ENCODE measurements at regions not wholly inside any gene's neighbourhood (a gene's known extent, or its start where the extent isn't known, plus 50 kb on each side); places are given as distances from the start of the nearest gene placed in this dataset.
"Not testable (repeated sequence)": the region's sequence is repeated elsewhere in the genome, so short reads cannot be mapped to it uniquely, and the experiment has no call there.

- TF ChIP-seq, protein P1, sequence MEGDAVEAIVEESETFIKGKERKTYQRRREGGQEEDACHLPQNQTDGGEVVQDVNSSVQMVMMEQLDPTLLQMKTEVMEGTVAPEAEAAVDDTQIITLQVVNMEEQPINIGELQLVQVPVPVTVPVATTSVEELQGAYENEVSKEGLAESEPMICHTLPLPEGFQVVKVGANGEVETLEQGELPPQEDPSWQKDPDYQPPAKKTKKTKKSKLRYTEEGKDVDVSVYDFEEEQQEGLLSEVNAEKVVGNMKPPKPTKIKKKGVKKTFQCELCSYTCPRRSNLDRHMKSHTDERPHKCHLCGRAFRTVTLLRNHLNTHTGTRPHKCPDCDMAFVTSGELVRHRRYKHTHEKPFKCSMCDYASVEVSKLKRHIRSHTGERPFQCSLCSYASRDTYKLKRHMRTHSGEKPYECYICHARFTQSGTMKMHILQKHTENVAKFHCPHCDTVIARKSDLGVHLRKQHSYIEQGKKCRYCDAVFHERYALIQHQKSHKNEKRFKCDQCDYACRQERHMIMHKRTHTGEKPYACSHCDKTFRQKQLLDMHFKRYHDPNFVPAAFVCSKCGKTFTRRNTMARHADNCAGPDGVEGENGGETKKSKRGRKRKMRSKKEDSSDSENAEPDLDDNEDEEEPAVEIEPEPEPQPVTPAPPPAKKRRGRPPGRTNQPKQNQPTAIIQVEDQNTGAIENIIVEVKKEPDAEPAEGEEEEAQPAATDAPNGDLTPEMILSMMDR (IDR thresholded peaks at IDR 0.05) = no peak
- H3K27ac Mint-ChIP-seq = no peak overlapping the region
- CTCF ChIA-PET = no interaction called here
- no peak overlapping the region for H3K4me3 Mint-ChIP-seq
- Histone ChIP-seq H3K36me3 (ENCODE audit: insufficient read depth, low read length) (no peaks in the 10 kb centered on the region), H3K4me1 (ENCODE audit: insufficient read depth, low read length) (no peaks in the 10 kb centered on the region), H3K4me3 (ENCODE audit: low read length) (no peak overlapping the region), H3K9me3 (ENCODE audit: control insufficient read depth in 1 of 2, insufficient read depth in 1 of 2, low read length in 2 of 2) (no peaks in the 10 kb centered on the region), H3K27ac (ENCODE audit: low read depth in 1 of 2, low read length in 2 of 2) (no peak overlapping the region), H3K27me3 (ENCODE audit: control insufficient read depth in 1 of 2, insufficient read depth in 2 of 2, low read length in 2 of 2) (peaks cover 0 to 3% of the 10 kb centered on the region in 2 experiments)
- POLR2A ChIA-PET = no interaction called here
- intact Hi-C loops (cut with DNase I, micrococcal nuclease) = no loop called here
- H3K4me1 Mint-ChIP-seq (ENCODE audit: low read depth) = no peaks in the 10 kb centered on the region
- H3K36me3 Mint-ChIP-seq (ENCODE audit: low read depth) = no peaks in the 10 kb centered on the region
- no peaks in the 10 kb centered on the region for H3K9me3 Mint-ChIP-seq
- DNase-seq = no peak
- H3K27me3 Mint-ChIP-seq = peaks cover 18% of the 10 kb centered on the region
- ATAC-seq (ENCODE audit: poor library complexity) = no peak
These were observed 684.6 kb downstream of the UTRN start for GRCh38 chr6:144969602-144970272.

- H3K27me3 ChIP-seq (ENCODE audit: control insufficient read depth in 1 of 2, insufficient read depth in 2 of 2, low read length in 2 of 2); H3K9me3 ChIP-seq (ENCODE audit: control insufficient read depth in 1 of 2, insufficient read depth in 1 of 2, low read length in 2 of 2); H3K4me1 Mint-ChIP-seq (ENCODE audit: low read depth); POLR2A ChIA-PET; H3K27ac ChIP-seq (ENCODE audit: low read depth in 1 of 2, low read length in 2 of 2); H3K9me3 Mint-ChIP-seq; H3K4me3 Mint-ChIP-seq; H3K4me1 ChIP-seq (ENCODE audit: insufficient read depth, low read length); H3K4me3 ChIP-seq (ENCODE audit: low read length); H3K36me3 ChIP-seq (ENCODE audit: insufficient read depth, low read length); H3K36me3 Mint-ChIP-seq (ENCODE audit: low read depth); intact Hi-C loops (cut with DNase I, micrococcal nuclease); CTCF ChIA-PET; H3K27ac Mint-ChIP-seq: not testable (repeated sequence)
- DNase-seq = peak in 2 of 14 experiments; percentile 5
- peak; percentile 49 for ATAC-seq (ENCODE audit: poor library complexity)
- H3K27me3 Mint-ChIP-seq = peaks cover 12% of the 10 kb centered on the region
These were observed 692.2 kb downstream of the UTRN start for GRCh38 chr6:144977250-144977864.

GRCh38 chr6:144978208-144978607 is 693.1 kb downstream of the UTRN start:
- Mint-ChIP-seq H3K36me3 (ENCODE audit: low read depth) (no peaks in the 10 kb centered on the region), H3K27me3 (peaks cover 12% of the 10 kb centered on the region), H3K4me3 (no peak overlapping the region), H3K27ac (no peak overlapping the region), H3K9me3 (peaks cover 9% of the 10 kb centered on the region), H3K4me1 (ENCODE audit: low read depth) (no peaks in the 10 kb centered on the region)
- Histone ChIP-seq H3K9me3 (ENCODE audit: control insufficient read depth in 1 of 2, insufficient read depth in 1 of 2, low read length in 2 of 2) (no peaks in the 10 kb centered on the region), H3K4me3 (ENCODE audit: low read length) (no peak overlapping the region), H3K27ac (ENCODE audit: low read depth in 1 of 2, low read length in 2 of 2) (no peak overlapping the region), H3K36me3 (ENCODE audit: insufficient read depth, low read length) (no peaks in the 10 kb centered on the region), H3K27me3 (ENCODE audit: control insufficient read depth in 1 of 2, insufficient read depth in 2 of 2, low read length in 2 of 2) (peaks cover 0 to 3% of the 10 kb centered on the region in 2 experiments), H3K4me1 (ENCODE audit: insufficient read depth, low read length) (no peaks in the 10 kb centered on the region)
- DNase-seq (no peak), ATAC-seq (ENCODE audit: poor library complexity) (no peak)
- ChIA-PET CTCF (interaction anchor here (0.9 kb wide), 1 partner anchor 54 kb away, joined by 3 read pairs; no protein-coding TSS in a partner anchor), POLR2A (no interaction called here)
- TF ChIP-seq, protein P1 (IDR thresholded peaks at IDR 0.05) = no peak
- intact Hi-C loops (cut with DNase I, micrococcal nuclease) = no loop called here

Data from CD4-positive, alpha-beta T cell (primary cell).